Thoracic aorta (tissue), 2 donors: ENCODE measurements at regions not wholly inside any gene's neighbourhood (a gene's known extent, or its start where the extent isn't known, plus 50 kb on each side); places are given as distances from the start of the nearest gene placed in this dataset.

Source experiments
- ATAC-seq: fragments of 150-250 bp; one replicate; pipeline ENCODE4 v1.8.0; 2017; ENCODE audit warnings: low read depth; ENCODE audit not compliant: insufficient number of reproducible peaks, low FRiP score
- DNase-seq: peaks from one replicate; pipeline ENCODE4 v3.0.0-alpha.2; 2020; ENCODE audit warnings: low spot score
- H3K27ac ChIP-seq, 2 donors: fragments of 200-600 bp; sonication (generic); 1 replicate in 1 of 2; 2 replicates in 1 of 2; pipeline ENCODE4 v1.5.1; 2016; ENCODE audit warnings: mild to moderate bottlenecking in 2 of 2, moderate library complexity in 2 of 2
- H3K27me3 ChIP-seq: fragments of 200-600 bp; sonication (generic); replicated peaks from 2 replicates; pipeline ENCODE4 v1.6.0; 2016; ENCODE audit warnings: mild to moderate bottlenecking; ENCODE audit not compliant: insufficient read depth
- H3K36me3 ChIP-seq: fragments of 200-600 bp; sonication (generic); one replicate; pipeline ENCODE4 v1.5.1; 2016
- H3K4me1 ChIP-seq, 2 donors: fragments of 200-600 bp; sonication (generic); 1 replicate in 1 of 2; 2 replicates in 1 of 2; pipeline versions ENCODE4 v1.5.1 to v1.6.0; 2016; ENCODE audit warnings: low read depth in 2 of 2, mild to moderate bottlenecking in 1 of 2; ENCODE audit not compliant: control insufficient read depth in 1 of 2
- H3K4me3 ChIP-seq: fragments of 200-600 bp; sonication (generic); 2 replicates; pipeline ENCODE4 v1.5.1; 2016; ENCODE audit warnings: mild to moderate bottlenecking
- H3K9me3 ChIP-seq: fragments of 200-600 bp; sonication (generic); 2 replicates; pipeline ENCODE4 v1.5.1; 2016
- CTCF ChIP-seq: fragments of 200-600 bp; sonication (generic); IDR thresholded peaks from one replicate; pipeline ENCODE4 v1.5.1; 2019; ENCODE audit warnings: antibody characterized with exemption

DNA sequence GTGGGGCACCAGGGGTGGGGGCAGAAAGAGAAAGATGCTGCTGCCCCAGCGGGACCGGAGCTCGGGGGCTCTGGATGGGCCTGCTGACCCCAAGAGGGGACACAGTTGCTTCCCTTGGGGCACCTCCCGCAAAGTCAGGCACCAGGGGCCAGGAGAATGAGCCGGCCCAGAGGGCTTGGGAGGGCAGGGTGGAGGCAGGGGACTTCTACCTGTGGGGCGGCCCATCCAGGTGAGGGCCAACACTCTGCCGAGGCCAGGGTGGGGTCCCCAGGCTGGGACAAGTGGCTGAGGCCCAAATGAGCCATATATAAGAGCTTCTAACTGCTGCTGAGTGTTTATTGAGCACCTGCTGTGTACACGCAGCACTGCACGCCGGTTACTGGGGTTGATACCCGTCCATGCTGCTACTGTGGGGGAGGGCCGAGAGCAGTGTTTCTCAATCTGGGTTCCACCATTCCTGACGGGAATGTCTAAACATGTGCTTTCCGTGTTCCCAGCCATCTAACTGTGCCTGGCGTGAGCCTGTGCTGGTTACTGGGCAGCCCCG is 211.7 kb upstream of the GSE1 start:
- no peak for TF ChIP-seq CTCF
- Histone ChIP-seq H3K9me3 (no peaks in the 10 kb centered on the region), H3K36me3 (no peaks in the 10 kb centered on the region), H3K27me3 (no peaks in the 10 kb centered on the region), H3K27ac (no peak overlapping the region), H3K4me1 (peaks cover 0 to 16% of the 10 kb centered on the region in 2 donors), H3K4me3 (no peak overlapping the region)
- ATAC-seq (no peak), DNase-seq (no peak)

- Histone ChIP-seq H3K4me1 (peaks cover 0 to 9% of the 10 kb centered on the region in 2 donors), H3K27me3 (no peaks in the 10 kb centered on the region), H3K36me3 (no peaks in the 10 kb centered on the region), H3K4me3 (no peak overlapping the region), H3K27ac (no peak overlapping the region), H3K9me3 (no peaks in the 10 kb centered on the region)
- DNase-seq (no peak), ATAC-seq (no peak)
- TF ChIP-seq CTCF: no peak
Observed at GRCh38 chr16:85401917-85402766, 211.0 kb upstream of the GSE1 start.

DNA sequence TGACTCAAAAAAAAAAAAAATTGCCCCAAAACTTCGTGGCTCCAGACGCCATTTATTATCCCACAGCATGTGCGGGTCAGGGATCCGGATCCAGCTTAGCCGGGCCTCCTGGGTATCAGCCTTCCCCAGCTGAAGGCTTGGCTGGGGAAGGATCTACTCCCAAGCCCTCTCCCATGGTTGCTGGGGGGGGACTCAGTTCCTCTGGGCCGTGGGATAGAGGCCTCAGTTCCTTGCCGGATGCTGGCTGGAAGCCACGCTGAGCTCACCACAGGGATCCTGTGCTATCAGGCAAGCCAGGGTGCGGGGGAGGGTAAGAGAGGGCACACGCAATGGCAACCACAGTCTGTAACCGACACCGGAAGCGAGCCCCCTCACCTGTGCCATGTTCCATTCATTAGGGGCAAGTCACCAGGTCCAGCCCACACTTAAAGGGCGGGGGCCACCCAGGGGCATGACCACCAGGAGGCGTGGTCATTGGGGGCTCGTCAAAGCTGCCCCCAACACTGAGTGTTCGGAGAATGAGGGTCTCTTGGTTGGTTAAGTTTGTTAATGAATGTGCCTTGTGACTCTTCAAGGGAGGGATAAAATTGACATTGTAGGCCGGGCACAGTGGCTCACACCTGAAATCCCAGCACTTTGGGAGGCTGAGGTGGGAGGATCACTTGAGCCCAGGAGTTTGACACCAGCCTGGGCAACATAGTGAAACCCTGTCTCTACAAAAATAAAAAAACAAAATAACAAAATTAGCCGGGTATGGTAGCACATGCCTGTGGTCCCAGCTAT is 210.0 kb upstream of the GSE1 start:
- H3K27me3 ChIP-seq: no peaks in the 10 kb centered on the region
- no peak overlapping the region for H3K27ac ChIP-seq
- ATAC-seq (no peak), DNase-seq (no peak)
- TF ChIP-seq CTCF: no peak
- H3K9me3 ChIP-seq: no peaks in the 10 kb centered on the region
- H3K4me1 ChIP-seq: peaks cover 0 to 8% of the 10 kb centered on the region in 2 donors
- H3K36me3 ChIP-seq: no peaks in the 10 kb centered on the region
- H3K4me3 ChIP-seq: no peak overlapping the region

DNA sequence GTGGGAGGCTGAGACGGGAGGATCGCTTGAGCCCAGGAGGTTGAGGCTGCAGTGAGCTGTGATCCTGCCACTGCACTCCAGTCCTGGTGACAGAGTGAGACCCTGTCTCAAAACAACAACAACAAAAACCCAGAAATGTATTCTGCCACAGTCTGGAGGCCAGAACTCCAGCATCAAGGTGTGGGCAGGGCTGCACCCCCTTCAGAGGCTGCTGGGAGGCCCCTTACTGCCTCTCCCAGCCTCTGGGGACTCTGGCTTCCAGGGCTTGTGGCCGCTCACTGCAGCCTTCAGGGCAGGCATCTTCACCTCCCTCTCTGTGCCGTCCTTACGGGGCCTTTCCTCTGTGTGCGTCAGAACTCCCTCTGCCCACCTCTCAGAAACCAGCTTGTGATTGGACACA is 209.4 kb upstream of the GSE1 start:
- H3K27ac ChIP-seq: no peak overlapping the region
- H3K27me3 ChIP-seq: no peaks in the 10 kb centered on the region
- H3K36me3 ChIP-seq: no peaks in the 10 kb centered on the region
- DNase-seq (no peak), ATAC-seq (no peak)
- H3K9me3 ChIP-seq: no peaks in the 10 kb centered on the region
- TF ChIP-seq CTCF: no peak
- H3K4me3 ChIP-seq: no peak overlapping the region
- peaks cover 0 to 8% of the 10 kb centered on the region in 2 donors for H3K4me1 ChIP-seq

GRCh38 chr16:85412911-85413520 is 200.1 kb upstream of the GSE1 start:
- Histone ChIP-seq H3K4me1 (peaks cover 0 to 8% of the 10 kb centered on the region in 2 donors), H3K27me3 (no peaks in the 10 kb centered on the region), H3K9me3 (no peaks in the 10 kb centered on the region), H3K36me3 (no peaks in the 10 kb centered on the region), H3K4me3 (no peak overlapping the region), H3K27ac (no peak overlapping the region)
- no peak for TF ChIP-seq CTCF
- no peak for DNase-seq
- ATAC-seq: no peak
